ENCODE measurements at regions not wholly inside any gene's neighbourhood (a gene's known extent, or its start where the extent isn't known, plus 50 kb on each side); places are given as distances from the start of the nearest gene placed in this dataset.

DNA sequence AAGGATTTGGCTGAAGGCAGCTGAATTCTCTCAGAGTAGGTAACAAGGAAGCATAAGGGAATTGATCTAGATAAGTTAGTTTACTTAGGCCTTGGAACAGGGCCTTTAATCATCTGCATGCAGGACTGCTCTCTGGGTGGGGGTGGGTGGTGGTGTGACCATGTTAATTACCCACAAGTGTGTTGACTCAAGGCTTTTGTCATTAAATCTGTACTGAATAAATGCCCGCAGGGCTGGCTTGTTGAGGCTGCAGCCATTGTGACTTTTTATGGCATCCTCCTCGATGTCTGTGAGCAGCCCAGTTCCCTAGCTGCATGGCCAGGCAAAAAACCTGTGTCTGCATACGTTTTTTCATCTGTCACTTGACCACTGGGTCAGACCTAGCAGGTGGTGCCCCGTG, 63.5 kb upstream of the ASCC3 start:
- no peak for DNase-seq

- no peak for DNase-seq
Observed at GRCh38 chr6:100946021-100946540, 65.0 kb upstream of the ASCC3 start.

- DNase-seq: no peak
Observed at GRCh38 chr6:100946711-100947110, 65.6 kb upstream of the ASCC3 start.

DNA sequence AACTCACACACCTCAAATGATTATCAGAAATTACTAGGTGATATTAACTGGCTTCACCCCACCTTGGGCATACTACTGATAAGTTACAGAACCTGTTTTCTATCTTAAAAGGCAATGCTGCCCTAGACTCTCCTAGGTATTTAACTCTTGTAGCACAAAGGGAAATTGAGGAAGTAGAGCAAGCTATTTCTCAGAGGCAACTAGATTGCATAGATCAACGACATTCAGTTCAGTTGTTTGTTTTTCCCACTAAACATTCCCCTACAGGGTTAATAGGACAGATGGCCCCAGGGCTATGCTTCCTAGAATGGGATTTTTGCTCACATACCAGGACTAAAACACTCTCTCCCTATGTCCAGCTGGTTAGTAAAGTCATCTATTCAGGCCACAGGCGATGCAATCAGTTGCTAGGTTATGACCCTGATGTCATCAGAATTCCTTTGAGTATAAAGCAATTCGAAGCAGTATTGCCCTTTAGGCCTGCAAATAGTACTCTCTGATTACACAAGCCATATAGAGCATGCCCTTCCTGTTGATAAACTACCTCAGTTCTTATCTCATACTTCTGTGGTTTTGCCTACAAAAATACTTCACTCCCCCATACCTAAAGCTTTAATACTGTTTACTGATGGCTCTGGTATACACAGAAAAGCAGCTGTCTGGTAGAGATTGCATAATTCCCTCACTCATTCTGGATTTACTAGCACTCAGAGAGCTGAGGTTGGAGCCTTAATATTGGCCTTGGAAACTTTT, 67.4 kb upstream of the ASCC3 start:
- DNase-seq: no peak

DNA sequence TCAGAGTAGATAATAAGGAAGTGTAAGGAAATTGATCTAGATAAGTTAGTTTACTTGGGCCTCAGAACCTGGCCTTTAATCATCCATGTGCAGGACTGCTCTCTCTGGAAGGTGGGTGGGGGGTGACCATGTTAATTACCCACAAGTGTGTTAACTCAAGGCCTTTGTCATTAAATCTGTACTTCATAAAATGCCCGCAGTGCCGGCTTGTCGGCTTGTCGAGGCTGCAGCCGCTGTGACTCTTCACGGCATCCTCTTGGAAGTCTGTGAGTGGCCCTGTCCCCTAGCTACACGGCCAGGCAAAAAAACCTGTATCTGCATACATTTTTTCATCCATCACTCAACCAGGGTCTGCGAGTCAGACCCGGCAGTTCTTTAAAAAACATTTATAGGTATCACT, 70.9 kb upstream of the ASCC3 start:
- no peak for DNase-seq

- DNase-seq: no peak
Observed at GRCh38 chr6:100959280-100959679, 78.2 kb upstream of the ASCC3 start.

GRCh38 chr6:100962466-100962865, 81.3 kb upstream of the ASCC3 start:
- DNase-seq: no peak

GRCh38 chr6:100965067-100965466, 83.9 kb upstream of the ASCC3 start:
- DNase-seq: no peak

DNA sequence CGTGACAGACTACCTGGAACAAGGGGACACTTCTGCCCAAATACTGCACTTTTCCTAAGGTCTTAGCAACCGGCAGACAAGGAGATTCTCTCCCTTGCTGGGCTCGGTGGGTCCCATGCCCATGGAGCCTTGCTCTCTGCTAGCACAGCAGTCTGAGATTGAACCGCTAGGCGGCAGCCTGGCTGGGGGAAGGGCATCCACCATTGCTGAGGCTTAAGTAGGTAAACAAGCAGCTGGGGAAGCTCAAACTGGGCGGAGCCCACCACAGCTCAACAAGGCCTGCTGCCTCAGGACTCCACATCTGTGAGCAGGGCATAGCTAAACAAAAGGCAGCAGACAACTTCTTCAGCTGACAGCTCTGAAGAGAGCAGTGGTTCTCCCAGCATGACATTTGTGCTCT, 87.8 kb upstream of the ASCC3 start:
- DNase-seq: no peak

DNA sequence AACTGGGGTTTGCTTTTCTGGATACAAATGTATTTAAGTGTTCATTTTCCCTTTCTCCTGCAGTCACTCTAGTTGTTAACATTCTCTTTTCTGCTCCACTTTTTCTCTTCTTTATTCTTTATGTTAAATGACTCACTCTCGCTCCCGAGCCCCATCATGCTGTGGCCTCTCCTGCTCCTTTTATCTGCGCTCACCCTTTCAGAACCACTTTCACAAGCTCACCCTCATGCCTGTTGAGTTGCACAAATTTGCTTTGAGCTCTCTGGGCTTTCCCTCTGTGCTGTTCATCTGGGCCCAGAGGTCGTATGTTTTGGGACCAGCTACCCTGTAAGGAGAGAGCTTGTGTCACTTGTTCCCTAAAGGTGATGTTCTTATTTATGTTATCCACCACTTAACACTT, 98.1 kb upstream of the ASCC3 start:
- DNase-seq: no peak

DNA sequence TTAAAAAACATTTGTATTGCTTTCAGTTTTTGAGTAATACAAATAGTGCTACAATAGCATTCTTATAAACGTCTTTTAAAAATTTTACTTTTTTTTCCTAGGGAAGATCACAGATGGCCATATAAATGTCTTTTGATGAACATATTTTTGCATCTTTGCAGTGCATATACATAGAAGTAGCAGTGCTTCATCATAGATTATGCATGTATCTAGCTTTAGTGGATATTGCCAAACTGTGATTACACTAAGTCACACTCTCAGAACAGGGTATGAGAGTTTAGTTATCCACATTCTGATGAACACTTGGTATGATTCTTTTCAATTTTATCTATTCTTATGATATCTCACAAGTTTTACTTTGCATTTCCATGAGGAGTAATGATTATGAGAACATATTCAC, 99.8 kb upstream of the ASCC3 start:
- DNase-seq: no peak

DNA sequence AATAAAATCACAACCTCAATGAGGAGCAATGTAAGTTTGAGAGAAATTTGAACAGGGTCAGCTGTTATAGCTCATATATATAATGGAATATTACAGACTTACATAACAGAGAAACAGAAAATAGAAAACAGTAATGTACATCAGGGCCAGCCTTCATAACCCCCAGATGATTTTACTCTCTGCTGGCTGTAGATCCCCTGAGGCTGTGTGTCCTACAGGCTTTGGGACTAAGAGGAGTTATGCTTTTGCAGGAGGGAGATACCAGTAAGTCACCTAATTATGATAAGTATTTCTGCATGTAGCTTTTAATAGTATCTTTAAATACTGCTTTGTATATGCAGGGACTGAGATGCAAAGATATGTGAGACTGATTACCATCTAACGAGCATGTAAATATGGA, 105.8 kb upstream of the ASCC3 start:
- DNase-seq: no peak

- no peak for DNase-seq
Observed at GRCh38 chr6:100987556-100987955, 106.4 kb upstream of the ASCC3 start.

GRCh38 chr6:100988391-100988984, 107.4 kb upstream of the ASCC3 start:
- no peak for DNase-seq

DNA sequence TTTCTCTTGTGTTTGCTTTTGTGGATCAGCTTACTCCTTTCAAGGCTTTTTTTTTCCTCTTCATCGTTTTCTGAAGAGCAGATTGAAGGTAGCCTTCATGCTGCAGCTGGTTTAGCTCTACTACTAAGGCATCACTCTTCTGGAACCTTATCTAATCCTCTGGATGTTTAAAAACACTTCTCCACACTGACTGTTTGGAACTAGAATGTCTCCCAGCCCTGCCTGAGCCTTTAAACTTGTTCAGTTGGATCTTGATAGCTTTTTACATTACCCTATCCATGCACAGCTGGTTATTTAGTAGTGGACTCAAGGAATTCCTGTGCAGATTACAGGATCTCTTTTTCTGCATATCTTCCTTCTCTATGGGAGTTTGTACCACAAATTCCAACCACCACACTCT, 108.9 kb upstream of the ASCC3 start:
- no peak for DNase-seq

DNA sequence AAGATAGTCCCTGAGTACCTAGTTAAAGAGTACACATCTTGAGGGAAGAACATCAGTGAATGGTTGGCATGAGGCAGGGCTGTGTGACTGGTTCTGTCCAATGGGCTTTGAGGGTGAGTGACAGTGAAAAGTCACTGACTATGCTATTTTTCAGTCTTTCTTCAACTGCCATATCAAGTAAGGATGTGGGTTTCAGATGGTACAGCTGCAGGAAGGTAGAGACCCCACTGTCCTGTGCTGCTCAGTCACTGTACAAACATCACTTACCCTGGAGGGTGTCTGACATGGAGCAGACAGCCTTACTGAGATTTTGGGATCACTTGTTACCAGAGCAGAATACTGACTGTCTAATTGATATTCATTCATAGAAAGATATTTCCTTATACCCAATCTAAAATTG, 115.3 kb upstream of the ASCC3 start:
- DNase-seq: no peak

- no peak for DNase-seq
Observed at GRCh38 chr6:100998111-100998510, 117.0 kb upstream of the ASCC3 start.

GRCh38 chr6:100999034-100999597, 118.0 kb upstream of the ASCC3 start:
- DNase-seq: no peak

GRCh38 chr6:101000341-101000740, 119.2 kb upstream of the ASCC3 start:
- no peak for DNase-seq

DNA sequence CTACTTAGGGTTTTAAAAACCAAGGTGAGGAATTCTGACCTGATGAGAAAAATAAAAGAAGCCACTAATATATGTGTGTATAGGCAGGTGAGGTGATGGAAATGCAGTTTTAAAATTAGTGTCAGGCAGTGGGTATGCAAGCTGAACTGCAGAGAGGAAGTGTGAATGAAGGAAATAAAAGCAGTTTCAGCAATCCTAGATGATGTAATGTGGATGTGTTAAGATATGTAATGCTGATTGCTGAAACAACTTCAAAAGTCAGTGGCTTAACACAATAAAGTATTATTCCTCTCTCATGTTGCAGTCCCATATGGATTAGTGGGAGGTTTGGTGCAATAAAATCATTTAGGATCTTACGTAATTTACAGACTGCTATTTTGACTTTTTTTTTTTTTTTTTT, 119.9 kb upstream of the ASCC3 start:
- no peak for DNase-seq

DNA sequence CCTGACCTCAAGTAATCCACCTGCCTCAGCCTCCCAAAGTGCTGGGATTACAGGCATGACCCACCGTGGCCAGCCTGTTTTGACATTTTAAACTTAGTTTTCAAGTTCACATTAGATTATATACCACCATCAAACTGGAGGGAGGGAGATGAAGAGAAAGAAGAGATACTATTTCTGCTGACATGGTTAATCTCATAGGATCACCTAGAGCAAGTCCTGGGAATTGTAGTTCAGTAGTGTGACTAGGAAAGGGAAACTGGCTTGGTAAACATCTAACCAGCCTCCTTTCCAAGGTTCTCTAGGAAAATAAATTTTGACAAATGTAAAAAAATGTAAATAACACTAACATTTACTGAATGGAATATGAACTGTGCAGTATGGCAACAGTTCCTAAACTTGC, 120.5 kb upstream of the ASCC3 start:
- DNase-seq: no peak

DNA sequence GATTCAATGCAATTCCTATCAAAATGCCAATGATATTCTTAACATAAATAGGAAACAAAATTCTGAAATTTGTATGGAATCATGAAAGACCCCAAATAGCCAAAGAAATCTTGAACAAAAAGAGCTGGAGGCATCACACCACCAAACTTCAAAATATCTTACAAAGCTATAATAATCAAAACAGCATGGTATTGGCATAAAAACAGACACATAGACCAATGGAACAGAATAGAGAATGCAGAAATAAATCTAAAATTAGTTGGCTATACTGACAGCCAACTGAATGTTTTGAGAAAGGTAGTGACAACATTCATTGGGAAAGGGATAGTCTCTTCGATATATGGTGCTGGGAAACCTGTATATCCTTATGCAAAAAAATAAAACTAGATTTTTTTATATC, 121.9 kb upstream of the ASCC3 start:
- no peak for DNase-seq

DNA sequence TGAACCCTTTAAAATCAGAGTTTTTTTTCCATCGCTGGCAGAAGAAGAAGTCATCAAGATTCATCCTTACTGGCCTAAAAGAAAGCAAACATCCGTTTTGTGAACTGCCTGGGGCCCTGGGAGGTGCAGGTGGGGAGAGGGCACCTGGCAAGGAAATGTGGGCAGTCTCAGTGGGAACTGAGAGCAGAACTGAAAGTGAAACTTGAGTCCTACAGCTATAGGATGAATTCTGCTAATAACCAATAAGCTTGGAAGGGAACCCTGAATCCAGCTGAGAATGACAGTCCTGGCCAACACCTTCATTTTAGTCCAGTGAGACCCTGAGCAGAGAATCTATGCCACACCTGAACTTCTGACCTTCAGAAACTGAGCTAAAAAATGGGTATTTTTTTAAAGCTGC, 130.1 kb upstream of the ASCC3 start:
- DNase-seq: no peak

- no peak for DNase-seq
Observed at GRCh38 chr6:101013612-101014195, 132.6 kb upstream of the ASCC3 start.

Data from DMS 273 treated with DMSO at 0.1 percent for 48 hours (cell line).